Aorta (tissue), 5 donors: ENCODE measurements at regions not wholly inside any gene's neighbourhood (a gene's known extent, or its start where the extent isn't known, plus 50 kb on each side); places are given as distances from the start of the nearest gene placed in this dataset.
A peak's percentile ranks its signal among the peaks of the same experiment; 100 is the strongest.

Source experiments
- ATAC-seq: fragments of 200-7000 bp; cut with Tn5 transposase; one replicate; pipeline ENCODE4 v1.9.1; 2022; ENCODE audit warnings: moderate library complexity; ENCODE audit not compliant: low FRiP score
- DNase-seq, 2 donors: peaks; one replicate each; pipeline ENCODE4 v3.0.0-alpha.2; 2020
- H3K27ac ChIP-seq, 2 donors: one replicate each; pipeline ENCODE4 v1.5.1; 2013; ENCODE audit warnings: low read length in 2 of 2, mild to moderate bottlenecking in 2 of 2, moderate library complexity in 2 of 2, control low read depth in 1 of 2, inconsistent platforms in 1 of 2, low read depth in 1 of 2
- H3K27me3 ChIP-seq, 2 donors: one replicate each; pipeline ENCODE4 v1.6.1; 2013; ENCODE audit warnings: control low read depth in 1 of 2, low read length in 1 of 2, mild to moderate bottlenecking in 1 of 2, moderate library complexity in 1 of 2; ENCODE audit not compliant: insufficient read depth in 2 of 2, control insufficient read depth in 1 of 2
- H3K36me3 ChIP-seq, 2 donors: one replicate each; pipeline ENCODE4 v1.6.1; 2013; ENCODE audit warnings: control low read depth in 1 of 2, low read length in 1 of 2, mild to moderate bottlenecking in 1 of 2; ENCODE audit not compliant: insufficient read depth in 2 of 2, control insufficient read depth in 1 of 2
- H3K4me1 ChIP-seq, 2 donors: one replicate each; pipeline ENCODE4 v1.6.1; 2013; ENCODE audit warnings: low read length in 2 of 2, control low read depth in 1 of 2, mild to moderate bottlenecking in 1 of 2, moderate library complexity in 1 of 2; ENCODE audit not compliant: insufficient read depth in 2 of 2, control insufficient read depth in 1 of 2
- H3K4me3 ChIP-seq, 2 donors: one replicate each; pipeline ENCODE4 v1.5.1; 2013; ENCODE audit warnings: low read length in 2 of 2, control low read depth in 1 of 2, mild to moderate bottlenecking in 1 of 2
- H3K9me3 ChIP-seq: one replicate; pipeline ENCODE4 v1.6.1; 2013; ENCODE audit warnings: mild to moderate bottlenecking, low read length; ENCODE audit not compliant: control insufficient read depth
- WGBS, 2 donors: extraction: QIAGEN DNeasy Blood & Tissue Kit; methylation state at CpG; one replicate each; pipeline ENCODE4 v1.1.7; 2013; 5-methylcytosine and 5-hydroxymethylcytosine counted together
- intact Hi-C, 2 donors: fragments of 100-400 bp; cut with DNase I; formaldehyde crosslinking; loops; one replicate each; pipeline versions ENCODE4 v1.14.2 to v1.15.0; 2022
- donor health status: healthy with polysubstance abuse.
- donor health status: Bipolar disorder and iron deficiency.
- donor health status: DM: no; HTN: no; CAD: no.
- donor health status: DM: no; HTN: no; CAD: no.
- donor health status: DM: yes; HTN: yes; CAD: no.

DNA sequence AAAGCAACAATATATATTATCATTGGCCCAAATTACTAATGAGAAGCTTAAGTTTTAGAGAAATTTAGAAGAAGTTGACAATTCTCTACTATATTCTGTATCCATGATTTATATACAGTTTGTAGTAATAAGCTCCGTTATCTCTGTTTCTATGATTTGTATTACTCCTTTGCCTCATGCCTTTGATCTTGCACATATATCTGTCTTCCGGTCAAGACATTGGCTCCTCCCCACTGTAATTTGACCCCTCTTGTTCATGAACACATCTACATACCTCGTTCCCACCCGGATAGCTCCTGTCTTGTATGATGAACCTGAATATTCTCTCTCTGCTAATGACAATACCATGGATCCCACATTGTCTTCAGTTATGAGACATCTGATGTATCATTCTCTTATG, 581.0 kb upstream of the RGS18 start:
- Histone ChIP-seq H3K36me3 (no peaks in the 10 kb centered on the region), H3K27me3 (no peaks in the 10 kb centered on the region), H3K4me1 (no peaks in the 10 kb centered on the region), H3K9me3 (peaks cover 3% of the 10 kb centered on the region), H3K4me3 (no peak overlapping the region), H3K27ac (no peak overlapping the region)
- intact Hi-C loops = no loop called here
- 81 to 83% methylated on average over 4 of the region's 4 CpGs for WGBS, 2 donors
- DNase-seq (no peak), ATAC-seq (no peak)

DNA sequence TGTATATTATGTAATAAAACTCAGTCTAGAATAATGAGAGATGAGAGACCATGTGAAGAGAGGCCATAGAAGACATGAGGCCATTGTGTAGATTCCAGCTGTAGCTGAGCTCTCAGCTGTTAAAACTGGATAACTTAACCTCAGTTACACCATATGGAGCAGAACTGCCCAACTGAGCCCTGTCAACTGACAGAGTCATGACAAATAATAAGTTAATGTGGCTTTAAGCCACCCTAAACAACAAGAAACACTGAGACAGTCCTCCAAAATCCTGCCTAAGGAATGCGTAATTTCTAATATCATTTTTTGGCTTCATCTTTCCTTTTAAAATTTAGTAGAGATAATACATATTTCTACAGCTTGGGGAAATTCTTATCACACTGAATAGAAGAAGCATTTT, 580.0 kb upstream of the RGS18 start:
- Histone ChIP-seq H3K9me3 (peaks cover 3% of the 10 kb centered on the region), H3K27me3 (no peaks in the 10 kb centered on the region), H3K4me1 (no peaks in the 10 kb centered on the region), H3K4me3 (no peak overlapping the region), H3K36me3 (no peaks in the 10 kb centered on the region), H3K27ac (no peak overlapping the region)
- intact Hi-C loops = no loop called here
- DNase-seq (no peak), ATAC-seq (no peak)
- WGBS, 2 donors = 22 to 43% methylated on average over 1 of the region's 1 CpG

DNA sequence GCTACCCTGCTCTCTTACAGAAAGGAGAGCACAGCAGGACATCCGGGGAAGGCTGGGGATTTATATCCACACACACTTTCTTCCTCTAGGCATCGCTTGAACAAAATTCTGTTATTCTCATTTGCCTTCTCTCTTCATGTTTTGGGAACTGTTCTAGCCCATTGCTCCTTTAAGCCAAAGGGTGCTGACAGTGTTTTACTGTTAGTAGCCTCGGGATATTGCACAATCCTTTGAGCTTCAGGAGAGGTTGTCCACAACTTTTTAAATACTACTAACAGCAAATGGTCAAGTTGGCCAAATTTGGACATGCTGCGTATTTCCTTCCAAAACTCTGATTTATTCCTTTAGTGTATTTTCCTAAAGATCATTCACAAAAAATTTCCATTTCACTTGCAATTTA, 579.2 kb upstream of the RGS18 start:
- Histone ChIP-seq H3K27me3 (no peaks in the 10 kb centered on the region), H3K27ac (no peak overlapping the region), H3K9me3 (peaks cover 3% of the 10 kb centered on the region), H3K4me3 (no peak overlapping the region), H3K36me3 (no peaks in the 10 kb centered on the region), H3K4me1 (no peaks in the 10 kb centered on the region)
- 71 to 77% methylated on average over 4 of the region's 4 CpGs for WGBS, 2 donors
- intact Hi-C loops = no loop called here
- ATAC-seq (peak; percentile 64), DNase-seq (no peak)

DNA sequence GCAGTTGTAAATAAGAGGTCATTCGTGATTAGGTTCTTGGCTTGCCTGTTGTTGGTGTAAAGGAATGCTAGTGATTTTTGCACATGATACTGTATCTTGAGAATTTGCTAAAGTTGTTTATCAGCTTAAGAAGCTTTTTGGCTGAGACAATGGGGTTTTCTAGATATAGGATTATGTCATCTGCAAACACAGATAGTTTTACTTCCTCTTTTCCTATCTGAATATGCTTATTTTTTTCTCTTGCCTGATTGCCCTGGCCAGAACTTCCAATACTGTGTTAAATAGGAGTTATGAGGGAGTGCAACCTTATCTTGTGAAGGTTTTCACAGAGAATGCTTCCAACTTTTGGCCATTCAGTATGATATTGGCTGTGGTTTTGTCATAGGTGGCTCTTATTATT, 576.1 kb upstream of the RGS18 start:
- DNase-seq (no peak), ATAC-seq (no peak)
- H3K36me3 ChIP-seq = no peaks in the 10 kb centered on the region
- 41 to 61% methylated on average over 1 of the region's 1 CpG for WGBS, 2 donors
- no peak overlapping the region for H3K4me3 ChIP-seq
- no peak overlapping the region for H3K27ac ChIP-seq
- peaks cover 3% of the 10 kb centered on the region for H3K9me3 ChIP-seq
- intact Hi-C loops = no loop called here
- H3K27me3 ChIP-seq = no peaks in the 10 kb centered on the region
- H3K4me1 ChIP-seq = no peaks in the 10 kb centered on the region

DNA sequence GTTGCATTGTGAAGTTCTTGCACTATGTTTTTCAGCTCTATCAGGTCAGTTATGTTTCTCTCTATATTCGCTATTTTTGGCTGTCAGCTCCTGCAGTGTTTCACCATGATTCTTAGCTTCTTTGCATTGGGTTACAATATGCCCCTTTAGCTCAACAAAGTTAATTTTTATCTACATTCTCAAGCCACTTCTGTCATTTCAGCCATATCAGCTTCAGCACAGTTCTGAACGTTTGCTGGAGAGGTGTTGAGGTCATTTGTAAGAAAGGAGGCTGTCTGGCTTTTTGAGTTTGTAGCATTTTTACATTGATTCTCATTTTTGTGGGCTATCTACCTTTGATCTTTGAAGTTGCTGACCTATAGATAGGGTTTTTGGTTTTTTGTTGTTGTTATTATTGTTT, 573.2 kb upstream of the RGS18 start:
- intact Hi-C loops = no loop called here
- 35 to 36% methylated on average over 2 of the region's 2 CpGs for WGBS, 2 donors
- Histone ChIP-seq H3K36me3 (no peaks in the 10 kb centered on the region), H3K9me3 (peaks cover 1% of the 10 kb centered on the region), H3K4me1 (no peaks in the 10 kb centered on the region), H3K27me3 (no peaks in the 10 kb centered on the region), H3K27ac (no peak overlapping the region), H3K4me3 (no peak overlapping the region)
- ATAC-seq (no peak), DNase-seq (no peak)

DNA sequence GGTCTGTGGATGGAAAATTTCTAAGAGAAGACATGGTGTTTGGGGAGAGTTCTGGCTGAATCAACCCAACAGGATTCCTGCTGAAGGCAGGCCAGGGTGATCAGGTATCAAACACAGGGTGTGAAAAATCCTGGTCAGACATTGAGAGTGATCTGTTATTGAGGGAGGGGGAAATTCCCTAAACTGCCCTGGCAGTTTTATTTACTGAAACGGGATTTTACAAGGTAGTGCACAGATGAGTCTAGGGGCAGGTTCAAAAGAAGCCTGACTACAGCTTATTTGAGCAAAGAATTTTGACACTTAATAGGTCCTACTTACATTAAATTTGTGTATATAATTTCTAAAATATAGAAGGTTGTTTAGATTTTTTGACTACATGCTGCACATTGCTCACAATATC, 569.4 kb upstream of the RGS18 start:
- DNase-seq (no peak), ATAC-seq (no peak)
- no peak overlapping the region for H3K4me3 ChIP-seq
- H3K27ac ChIP-seq = no peak overlapping the region
- H3K9me3 ChIP-seq = no peaks in the 10 kb centered on the region
- H3K4me1 ChIP-seq = no peaks in the 10 kb centered on the region
- H3K36me3 ChIP-seq = no peaks in the 10 kb centered on the region
- WGBS, 2 donors = 73 to 85% methylated on average over 1 of the region's 1 CpG
- no peaks in the 10 kb centered on the region for H3K27me3 ChIP-seq
- intact Hi-C loops = no loop called here

DNA sequence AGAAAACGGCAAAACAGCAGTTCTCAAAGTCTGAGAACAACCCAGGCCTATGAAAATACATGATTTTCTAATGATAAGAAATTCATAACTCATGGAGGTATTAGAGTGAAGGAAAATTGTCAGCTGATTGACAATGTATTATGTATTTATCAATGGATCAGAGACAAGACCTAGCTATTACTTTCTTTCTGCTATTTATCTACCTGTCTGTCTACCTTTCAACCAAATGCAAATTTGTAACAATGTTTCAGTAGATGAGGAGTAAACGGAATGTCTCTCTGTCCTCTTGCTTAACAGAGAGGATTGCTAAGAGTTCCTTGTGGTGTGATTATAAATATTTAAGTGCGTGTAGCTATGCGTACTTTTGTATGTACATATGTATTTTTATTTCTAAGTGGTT, 568.7 kb upstream of the RGS18 start:
- no peaks in the 10 kb centered on the region for H3K27me3 ChIP-seq
- intact Hi-C loops = no loop called here
- H3K4me1 ChIP-seq = no peaks in the 10 kb centered on the region
- ATAC-seq (no peak), DNase-seq (no peak)
- 85 to 90% methylated on average over 4 of the region's 4 CpGs for WGBS, 2 donors
- no peaks in the 10 kb centered on the region for H3K9me3 ChIP-seq
- no peak overlapping the region for H3K4me3 ChIP-seq
- no peak overlapping the region for H3K27ac ChIP-seq
- H3K36me3 ChIP-seq = no peaks in the 10 kb centered on the region

DNA sequence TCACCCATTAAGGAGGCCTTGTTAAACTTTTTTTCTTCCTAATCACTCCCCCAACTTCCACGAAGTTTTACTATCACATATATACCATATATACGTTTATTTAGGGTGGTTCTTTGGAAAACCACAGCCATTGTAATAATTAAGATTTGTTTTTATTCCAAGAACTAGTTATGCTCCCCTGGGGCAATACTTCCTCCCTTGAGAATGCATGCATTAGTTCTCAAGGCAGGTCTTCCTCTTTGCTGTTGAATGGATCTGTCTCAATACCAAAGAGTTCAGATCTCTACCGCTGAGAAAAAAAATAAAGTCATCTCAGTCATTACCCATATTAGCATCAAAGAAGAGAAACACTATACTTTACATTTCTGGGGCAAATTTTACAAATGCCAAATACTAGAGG, 567.7 kb upstream of the RGS18 start:
- no peaks in the 10 kb centered on the region for H3K27me3 ChIP-seq
- no peaks in the 10 kb centered on the region for H3K9me3 ChIP-seq
- H3K36me3 ChIP-seq = no peaks in the 10 kb centered on the region
- no peak for ATAC-seq
- no peak for DNase-seq
- H3K4me1 ChIP-seq = no peaks in the 10 kb centered on the region
- 62 to 66% methylated on average over 3 of the region's 3 CpGs for WGBS, 2 donors
- H3K4me3 ChIP-seq = no peak overlapping the region
- intact Hi-C loops = no loop called here
- no peak overlapping the region for H3K27ac ChIP-seq

DNA sequence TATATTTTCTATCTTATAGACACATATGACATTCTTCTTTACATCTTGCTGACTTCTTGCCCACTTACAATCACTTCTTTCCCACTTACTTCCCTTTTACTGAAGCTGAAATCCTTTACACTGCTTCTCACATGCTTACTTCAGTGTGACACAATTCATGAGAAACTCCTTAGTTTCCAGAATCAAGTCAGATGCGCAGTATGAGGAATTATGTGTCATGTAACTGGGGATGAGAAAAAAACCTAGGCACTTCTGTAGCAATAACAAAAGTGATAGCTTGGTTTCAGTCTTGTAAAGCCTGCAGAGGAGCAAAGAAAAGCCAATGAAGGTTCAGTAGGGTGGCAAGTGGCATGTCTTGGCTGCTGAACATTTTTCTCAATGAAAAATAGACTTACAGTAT, 566.2 kb upstream of the RGS18 start:
- intact Hi-C loops = no loop called here
- Histone ChIP-seq H3K27me3 (no peaks in the 10 kb centered on the region), H3K4me1 (no peaks in the 10 kb centered on the region), H3K9me3 (no peaks in the 10 kb centered on the region), H3K27ac (no peak overlapping the region), H3K36me3 (no peaks in the 10 kb centered on the region), H3K4me3 (no peak overlapping the region)
- no peak for ATAC-seq
- DNase-seq = no peak
- 87 to 92% methylated on average over 1 of the region's 1 CpG for WGBS, 2 donors
